Stimulated activated naive CD8-positive, alpha-beta T cell treated with anti-CD3 and anti-CD28 coated beads, Interleukin-15, Interleukin-2, amounts not matched to agents 100 U/mL and 50 U/mL, for 24 hours (primary cell): ENCODE measurements at regions not wholly inside any gene's neighbourhood (a gene's known extent, or its start where the extent isn't known, plus 50 kb on each side); places are given as distances from the start of the nearest gene placed in this dataset.
A peak's percentile ranks its signal among the peaks of the same experiment; 100 is the strongest.

ENCODE experiments used
- ATAC-seq: fragments of 150-1000 bp; cut with Tn5 transposase; one replicate; pipeline ENCODE4 v1.10.0; 2021
- DNase-seq: peaks from one replicate; pipeline ENCODE4 v3.0.0; 2021

GRCh38 chr20:58111310-58112016 is 117.0 kb downstream of the ANKRD60 start:
- ATAC-seq (no peak), DNase-seq (no peak)

- no peak for ATAC-seq
Observed at GRCh38 chr20:58109918-58110635, 118.4 kb downstream of the ANKRD60 start.

GRCh38 chr20:58109126-58109880 is 119.2 kb downstream of the ANKRD60 start:
- DNase-seq (no peak), ATAC-seq (no peak)

More at GRCh38 chr20:58109918-58110635, 118.4 kb downstream of the ANKRD60 start:
- no peak for DNase-seq

- no peak for DNase-seq
Observed at GRCh38 chr20:58107533-58107932, 120.9 kb downstream of the ANKRD60 start.

GRCh38 chr20:58106143-58106750 is 122.2 kb downstream of the ANKRD60 start:
- DNase-seq = no peak
- ATAC-seq = no peak

More at GRCh38 chr20:58107533-58107932, 120.9 kb downstream of the ANKRD60 start:
- no peak for ATAC-seq

GRCh38 chr20:58103961-58104360 is 124.5 kb downstream of the ANKRD60 start:
- no peak for DNase-seq
- no peak for ATAC-seq

GRCh38 chr20:58103517-58103904 is 124.9 kb downstream of the ANKRD60 start:
- ATAC-seq = no peak
- no peak for DNase-seq

- ATAC-seq = peak; percentile 95
- peak; percentile 63 for DNase-seq
Observed at GRCh38 chr20:58102744-58103516, 125.5 kb downstream of the ANKRD60 start.

- no peak for ATAC-seq
- no peak for DNase-seq
Observed at GRCh38 chr20:58102261-58102660, 126.2 kb downstream of the ANKRD60 start.

GRCh38 chr20:58100731-58101356 is 127.6 kb downstream of the ANKRD60 start:
- DNase-seq (no peak), ATAC-seq (no peak)

GRCh38 chr20:58099956-58100730 is 128.3 kb downstream of the ANKRD60 start:
- no peak for ATAC-seq
- no peak for DNase-seq

- DNase-seq (no peak), ATAC-seq (no peak)
Observed at GRCh38 chr20:58099291-58099935, 129.0 kb downstream of the ANKRD60 start.

GRCh38 chr20:58098571-58098970 is 129.9 kb downstream of the ANKRD60 start:
- no peak for ATAC-seq
- no peak for DNase-seq

GRCh38 chr20:58097943-58098342 is 130.5 kb downstream of the ANKRD60 start:
- ATAC-seq = no peak
- DNase-seq = no peak

- no peak for ATAC-seq
Observed at GRCh38 chr20:58097429-58097828, 131.0 kb downstream of the ANKRD60 start.

GRCh38 chr20:58096880-58097423 is 131.5 kb downstream of the ANKRD60 start:
- ATAC-seq (no peak), DNase-seq (no peak)

More at GRCh38 chr20:58097429-58097828, 131.0 kb downstream of the ANKRD60 start:
- no peak for DNase-seq

GRCh38 chr20:58094698-58095097 is 133.8 kb downstream of the ANKRD60 start:
- ATAC-seq = no peak
- DNase-seq = no peak

- ATAC-seq = no peak
- no peak for DNase-seq
Observed at GRCh38 chr20:58094160-58094559, 134.3 kb downstream of the ANKRD60 start.

- DNase-seq (no peak), ATAC-seq (no peak)
Observed at GRCh38 chr20:58092871-58093270, 135.6 kb downstream of the ANKRD60 start.

- DNase-seq = no peak
- no peak for ATAC-seq
Observed at GRCh38 chr20:58092353-58092752, 136.1 kb downstream of the ANKRD60 start.
